B cell (primary cell): ENCODE measurements at regions not wholly inside any gene's neighbourhood (a gene's known extent, or its start where the extent isn't known, plus 50 kb on each side); places are given as distances from the start of the nearest gene placed in this dataset.
"Not testable (repeated sequence)": the region's sequence is repeated elsewhere in the genome, so short reads cannot be mapped to it uniquely, and the experiment has no call there.

Source experiments
- ATAC-seq: fragments of 200-7000 bp; cut with Tn5 transposase; one replicate; pipeline ENCODE4 v1.10.0; 2021; ENCODE audit warnings: low read depth, mild to moderate bottlenecking, moderate number of reproducible peaks, moderate library complexity
- CTCF ChIA-PET: fragments of 350-600 bp; sonication (Branson Sonifier 250); formaldehyde crosslinking; loops from one replicate; lab custom pipeline; 2021; ENCODE audit warnings: antibody characterized with exemption, inconsistent platforms; lab: Charles Lee
- POLR2A ChIA-PET: fragments of 350-600 bp; sonication (Branson Sonifier 250); formaldehyde crosslinking; loops from one replicate; lab custom pipeline; 2021; ENCODE audit warnings: antibody characterized with exemption; lab: Charles Lee
- DNase-seq: peaks from one replicate; pipeline ENCODE4 v3.0.0; 2013
- H2AFZ ChIP-seq: 2 replicates; pipeline ENCODE4 v1.6.1; 2012; ENCODE audit warnings: mild to moderate bottlenecking, low read depth, low read length; ENCODE audit not compliant: insufficient read depth, poor library complexity, severe bottlenecking
- H3K27ac ChIP-seq, 2 donors: 1 replicate in 1 of 2; 2 replicates in 1 of 2; pipeline ENCODE4 v1.5.1; 2012 to 2013; ENCODE audit warnings: low read length in 2 of 2, mild to moderate bottlenecking in 2 of 2, moderate library complexity in 1 of 2
- H3K27me3 ChIP-seq, 4 experiments: fragments of 200-600 bp in 1 of 4; sonication (generic) in 1 of 4; replicated peaks in 1 of 4; 1 replicate in 2 of 4; 2 replicates in 2 of 4; pipeline versions ENCODE4 v1.6.1 to v1.7.0; 2013 to 2016; ENCODE audit warnings: low read length in 3 of 4, mild to moderate bottlenecking in 2 of 4, mixed read lengths in 1 of 4, moderate library complexity in 1 of 4; ENCODE audit not compliant: insufficient read depth in 4 of 4, control insufficient read depth in 3 of 4; ENCODE audit errors: control extremely low read depth in 1 of 4
- H3K36me3 ChIP-seq, 2 experiments: replicated peaks in 1 of 2; 1 replicate in 1 of 2; 2 replicates in 1 of 2; pipeline versions ENCODE4 v1.6.1 to v1.7.1; 2013; ENCODE audit warnings: low read length in 1 of 2; ENCODE audit not compliant: insufficient read depth in 2 of 2, control insufficient read depth in 1 of 2; ENCODE audit errors: control extremely low read depth in 1 of 2, extremely low read depth in 1 of 2
- H3K4me1 ChIP-seq, 2 donors: fragments of 200-600 bp in 1 of 2; sonication (generic) in 1 of 2; 1 replicate in 1 of 2; 2 replicates in 1 of 2; pipeline versions ENCODE4 v1.5.1 to v1.6.1; 2013 to 2017; ENCODE audit warnings: low read length in 2 of 2; ENCODE audit not compliant: control insufficient read depth in 2 of 2, insufficient read depth in 2 of 2
- H3K4me2 ChIP-seq: replicated peaks from 2 replicates; pipeline ENCODE3; 2012; ENCODE audit warnings: mild to moderate bottlenecking, low read depth, low read length; ENCODE audit not compliant: poor library complexity, severe bottlenecking
- H3K4me3 ChIP-seq, 5 experiments: fragments of 200-600 bp in 1 of 5; sonication (generic) in 1 of 5; 1 replicate in 3 of 5; 2 replicates in 2 of 5; pipeline versions ENCODE4 v1.5.1 to v1.7.0; 2011 to 2016; ENCODE audit warnings: low read length in 4 of 5, mild to moderate bottlenecking in 4 of 5, low read depth in 2 of 5, control low read depth in 1 of 5, moderate library complexity in 1 of 5; ENCODE audit not compliant: insufficient read depth in 1 of 5; ENCODE audit errors: control extremely low read depth in 1 of 5, extremely low read depth in 1 of 5
- H3K79me2 ChIP-seq: fragments of 200-600 bp; sonication (generic); one replicate; pipeline ENCODE4 v1.6.0; 2016; ENCODE audit warnings: low read length; ENCODE audit not compliant: control insufficient read depth, insufficient read depth
- H3K9ac ChIP-seq: fragments of 200-600 bp; sonication (generic); 2 replicates; pipeline ENCODE4 v1.6.1; 2017; ENCODE audit warnings: mild to moderate bottlenecking, low read length, moderate library complexity
- H3K9me3 ChIP-seq, 3 donors: one replicate each; pipeline versions ENCODE4 v1.6.1 to v1.7.1; 2013; ENCODE audit warnings: low read length in 2 of 3; ENCODE audit not compliant: control insufficient read depth in 2 of 3, insufficient read depth in 1 of 3; ENCODE audit errors: control extremely low read depth in 1 of 3
- H4K20me1 ChIP-seq: 2 replicates; pipeline ENCODE4 v1.6.0; 2012; ENCODE audit warnings: mild to moderate bottlenecking, low read length; ENCODE audit not compliant: insufficient read depth, control insufficient read depth, poor library complexity, severe bottlenecking
- H3K27ac Mint-ChIP-seq: one replicate; pipeline ENCODE4 v1.8.0; 2021; ENCODE audit warnings: mixed read lengths
- H3K27me3 Mint-ChIP-seq: one replicate; pipeline ENCODE4 v1.8.0; 2021; ENCODE audit warnings: mixed read lengths
- H3K4me1 Mint-ChIP-seq: one replicate; pipeline ENCODE4 v1.8.0; 2021; ENCODE audit warnings: mixed read lengths
- H3K4me3 Mint-ChIP-seq: one replicate; pipeline ENCODE4 v1.8.0; 2021; ENCODE audit warnings: mixed read lengths
- H3K9me3 Mint-ChIP-seq: one replicate; pipeline ENCODE4 v1.8.0; 2022; ENCODE audit warnings: mixed read lengths; ENCODE audit not compliant: insufficient read depth
- CTCF ChIP-seq: fragments of 200-600 bp; IDR thresholded peaks from one replicate; pipeline ENCODE4 v1.8.0; 2022; ENCODE audit warnings: antibody characterized with exemption, mild to moderate bottlenecking
- EZH2 ChIP-seq: IDR thresholded peaks from 2 replicates; pipeline ENCODE4 v1.6.1; 2012; ENCODE audit warnings: borderline replicate concordance, low read depth, mild to moderate bottlenecking, moderate library complexity, low read length; ENCODE audit not compliant: insufficient read depth, poor library complexity, severe bottlenecking
- WGBS: methylation state at CpG from one replicate; pipeline ENCODE4 v1.1.5; 2013; ENCODE audit warnings: missing lambda C conversion rate; ENCODE audit not compliant: insufficient coverage; 5-methylcytosine and 5-hydroxymethylcytosine counted together
- intact Hi-C: fragments of 100-400 bp; cut with micrococcal nuclease; formaldehyde crosslinking; loops from one replicate; pipeline ENCODE4 v1.10.0; 2022

GRCh38 chr10:27355918-27356573 lies 115.4 kb upstream of the ACBD5 start:
- Histone ChIP-seq H3K27me3 (no peaks in the 10 kb centered on the region), H3K36me3 (no peaks in the 10 kb centered on the region), H2AFZ (no peak overlapping the region), H3K9me3 (no peaks in the 10 kb centered on the region), H3K4me3 (no peak overlapping the region), H3K79me2 (no peaks in the 10 kb centered on the region), H3K4me1 (peaks cover 17 to 25% of the 10 kb centered on the region in 2 donors), H3K9ac (no peak overlapping the region), H3K27ac (no peak overlapping the region), H4K20me1 (no peaks in the 10 kb centered on the region), H3K4me2 (no peak overlapping the region)
- Mint-ChIP-seq H3K9me3 (no peaks in the 10 kb centered on the region), H3K4me3 (peak overlapping the region; percentile 37), H3K27ac (no peak overlapping the region), H3K27me3 (peaks cover under 1% of the 10 kb centered on the region), H3K4me1 (peaks cover 25% of the 10 kb centered on the region)
- CTCF ChIA-PET = interaction anchor here (1.1 to 1.8 kb wide), 2 partner anchors 10 to 132 kb away, joined by 3 to 4 read pairs; no protein-coding TSS in a partner anchor
- no peak for TF ChIP-seq EZH2
- TF ChIP-seq CTCF = no peak
- ATAC-seq = no peak
- POLR2A ChIA-PET = no interaction called here
- no peak for DNase-seq
- 98% methylated on average over 6 of the region's 7 CpGs for WGBS
- intact Hi-C loops = loop anchor here (5.0 kb wide), 1 partner anchor 464 kb away; no protein-coding TSS in a partner anchor

- H3K36me3 ChIP-seq, POLR2A ChIA-PET, H3K9me3 Mint-ChIP-seq, H3K79me2 ChIP-seq, H3K27me3 Mint-ChIP-seq, H3K9me3 ChIP-seq, H4K20me1 ChIP-seq, H3K27ac ChIP-seq, H3K27me3 ChIP-seq, H3K9ac ChIP-seq: not testable (repeated sequence)
- intact Hi-C loops = loop anchor here (5.0 kb wide), 1 partner anchor 462 kb away; no protein-coding TSS in a partner anchor
- WGBS = 6% methylated on average over 2 of the region's 11 CpGs
- H3K27ac Mint-ChIP-seq = peak overlapping the region; percentile 79
- H3K4me3 Mint-ChIP-seq = peak overlapping the region; percentile 78
- peak overlapping the region; percentile 50 for H3K4me2 ChIP-seq
- peak overlapping the region in 1 of 5 experiments; percentile 24 for H3K4me3 ChIP-seq
- ATAC-seq (peak; percentile 97), DNase-seq (peak; percentile 77)
- peaks cover 23% of the 10 kb centered on the region for H3K4me1 Mint-ChIP-seq
- H3K4me1 ChIP-seq = peaks cover 17 to 25% of the 10 kb centered on the region in 2 donors
- H2AFZ ChIP-seq = peak overlapping the region; percentile 28
- CTCF ChIA-PET = interaction anchor here (0.6 kb wide), 1 partner anchor 17 kb away, joined by 3 read pairs; no protein-coding TSS in a partner anchor
These were observed 114.2 kb upstream of the ACBD5 start for GRCh38 chr10:27354643-27355270.

GRCh38 chr10:27354100-27354499 lies 113.5 kb upstream of the ACBD5 start:
- DNase-seq, H3K27ac ChIP-seq, intact Hi-C loops, H3K27me3 Mint-ChIP-seq, H3K79me2 ChIP-seq, H3K9ac ChIP-seq, H3K9me3 ChIP-seq, H3K9me3 Mint-ChIP-seq, POLR2A ChIA-PET, H3K36me3 ChIP-seq, H3K27me3 ChIP-seq, H3K4me3 ChIP-seq, H4K20me1 ChIP-seq: not testable (repeated sequence)
- Mint-ChIP-seq H3K27ac (peak overlapping the region; percentile 79), H3K4me1 (peaks cover 23% of the 10 kb centered on the region), H3K4me3 (peak overlapping the region; percentile 78)
- peak overlapping the region; percentile 25 for H3K4me2 ChIP-seq
- CTCF ChIA-PET = interaction anchor here (0.6 to 1.0 kb wide), 2 partner anchors 16 to 22 kb away, joined by 3 read pairs; no protein-coding TSS in a partner anchor
- peaks cover 17 to 25% of the 10 kb centered on the region in 2 donors for H3K4me1 ChIP-seq
- H2AFZ ChIP-seq = peak overlapping the region; percentile 28
- 28% methylated on average over 3 of the region's 5 CpGs for WGBS
- ATAC-seq = peak; percentile 8
